Naive thymus-derived CD8-positive, alpha-beta T cell (primary cell): ENCODE measurements at regions not wholly inside any gene's neighbourhood (a gene's known extent, or its start where the extent isn't known, plus 50 kb on each side); places are given as distances from the start of the nearest gene placed in this dataset.
"Not testable (repeated sequence)": the region's sequence is repeated elsewhere in the genome, so short reads cannot be mapped to it uniquely, and the experiment has no call there.

Source experiments
- ATAC-seq, 2 donors: fragments of 150-1000 bp; cut with Tn5 transposase in 1 of 2; sonication (Bioruptor Pico), chemical (Tn5 transposase) in 1 of 2; 1 replicate in 1 of 2; 2 replicates in 1 of 2; pipeline ENCODE4 v1.10.0; 2021; ENCODE audit warnings: mild to moderate bottlenecking in 2 of 2, moderate library complexity in 2 of 2
- POLR2A ChIA-PET: fragments of 350-600 bp; sonication (Branson Sonifier 250); formaldehyde crosslinking; loops from one replicate; lab custom pipeline; 2021; ENCODE audit warnings: antibody characterized with exemption; lab: Charles Lee
- DNase-seq, 10 donors: peaks; one replicate each; pipeline versions ENCODE4 v3.0.0 to v3.0.0-alpha.2; 2020 to 2022
- H3K27ac Mint-ChIP-seq, 10 donors: one replicate each; pipeline ENCODE4 v1.8.0; 2020 to 2022; ENCODE audit warnings: mild to moderate bottlenecking in 10 of 10, mixed read lengths in 10 of 10, moderate library complexity in 4 of 10, inconsistent platforms in 1 of 10
- H3K27me3 Mint-ChIP-seq, 5 donors: one replicate each; pipeline ENCODE4 v1.8.0; 2021 to 2022; ENCODE audit warnings: mixed read lengths in 5 of 5
- H3K36me3 Mint-ChIP-seq, 3 donors: one replicate each; pipeline ENCODE4 v1.8.0; 2020 to 2022; ENCODE audit warnings: mixed read lengths in 3 of 3, mild to moderate bottlenecking in 2 of 3, inconsistent platforms in 1 of 3
- H3K4me1 Mint-ChIP-seq, 4 donors: one replicate each; pipeline ENCODE4 v1.8.0; 2021 to 2022; ENCODE audit warnings: mixed read lengths in 4 of 4
- H3K4me3 Mint-ChIP-seq, 10 donors: one replicate each; pipeline ENCODE4 v1.8.0; 2020 to 2022; ENCODE audit warnings: mild to moderate bottlenecking in 10 of 10, mixed read lengths in 10 of 10, moderate library complexity in 6 of 10, inconsistent platforms in 1 of 10
- H3K9me3 Mint-ChIP-seq, 9 donors: one replicate each; pipeline ENCODE4 v1.8.0; 2020 to 2022; ENCODE audit warnings: mixed read lengths in 9 of 9, mild to moderate bottlenecking in 3 of 9, inconsistent platforms in 1 of 9, moderate library complexity in 1 of 9

- H3K9me3 Mint-ChIP-seq, H3K36me3 Mint-ChIP-seq, H3K27ac Mint-ChIP-seq, H3K4me3 Mint-ChIP-seq, H3K4me1 Mint-ChIP-seq, DNase-seq, POLR2A ChIA-PET, H3K27me3 Mint-ChIP-seq: not testable (repeated sequence)
- peak; percentile 50 to 82 for ATAC-seq
Observed at GRCh38 chr16:33128982-33129634, 64.9 kb upstream of the TP53TG3C start.
